CD14-positive monocyte (primary cell): ENCODE measurements at regions not wholly inside any gene's neighbourhood (a gene's known extent, or its start where the extent isn't known, plus 50 kb on each side); places are given as distances from the start of the nearest gene placed in this dataset.

ENCODE experiments used
- DNase-seq, 3 donors: peaks; one replicate each; pipeline ENCODE4 v3.0.0-alpha.2; 2011 to 2022
- H2AFZ ChIP-seq: 2 replicates; pipeline ENCODE4 v1.6.0; 2012; ENCODE audit warnings: mild to moderate bottlenecking, low read depth, low read length, inconsistent platforms; ENCODE audit not compliant: insufficient read depth, poor library complexity, severe bottlenecking
- H3K27ac ChIP-seq, 2 donors: 1 replicate in 1 of 2; 2 replicates in 1 of 2; pipeline ENCODE4 v1.5.1; 2012 to 2013; ENCODE audit warnings: low read length in 2 of 2, control low read depth in 1 of 2, inconsistent platforms in 1 of 2, low read depth in 1 of 2, mild to moderate bottlenecking in 1 of 2
- H3K27me3 ChIP-seq, 2 donors: one replicate each; pipeline versions ENCODE4 v1.6.0 to v1.6.1; 2011 to 2013; ENCODE audit warnings: low read length in 2 of 2; ENCODE audit not compliant: control insufficient read depth in 2 of 2, insufficient read depth in 2 of 2
- H3K36me3 ChIP-seq, 2 donors: replicated peaks in 1 of 2; 1 replicate in 1 of 2; 2 replicates in 1 of 2; pipeline versions ENCODE4 v1.5.1 to v1.6.1; 2012 to 2013; ENCODE audit warnings: low read length in 2 of 2, control low read depth in 1 of 2, inconsistent platforms in 1 of 2, mild to moderate bottlenecking in 1 of 2; ENCODE audit not compliant: insufficient read depth in 2 of 2, control insufficient read depth in 1 of 2
- H3K4me1 ChIP-seq, 2 donors: 1 replicate in 1 of 2; 2 replicates in 1 of 2; pipeline versions ENCODE4 v1.5.1 to v1.6.1; 2012 to 2013; ENCODE audit warnings: low read length in 2 of 2, control low read depth in 1 of 2, inconsistent platforms in 1 of 2, mild to moderate bottlenecking in 1 of 2, moderate library complexity in 1 of 2; ENCODE audit not compliant: insufficient read depth in 2 of 2, control insufficient read depth in 1 of 2
- H3K4me2 ChIP-seq: replicated peaks from 2 replicates; pipeline ENCODE3; 2012; ENCODE audit warnings: low read length, moderate library complexity, mild to moderate bottlenecking; ENCODE audit not compliant: poor library complexity, severe bottlenecking; ENCODE audit errors: extremely low read depth
- H3K4me3 ChIP-seq, 3 experiments: fragments of 200-600 bp in 1 of 3; sonication (generic) in 1 of 3; replicated peaks in 1 of 3; 1 replicate in 2 of 3; 2 replicates in 1 of 3; pipeline ENCODE4 v1.5.1; 2011 to 2013; ENCODE audit warnings: low read length in 3 of 3, mild to moderate bottlenecking in 3 of 3, control low read depth in 2 of 3, low read depth in 2 of 3, inconsistent platforms in 1 of 3, moderate library complexity in 1 of 3
- H3K79me2 ChIP-seq: 2 replicates; pipeline ENCODE4 v1.6.0; 2012; ENCODE audit warnings: mild to moderate bottlenecking, control low read depth, inconsistent platforms, low read length, moderate library complexity; ENCODE audit not compliant: insufficient read depth
- H3K9ac ChIP-seq: 2 replicates; pipeline ENCODE4 v1.6.0; 2017; ENCODE audit warnings: low read length, mild to moderate bottlenecking; ENCODE audit not compliant: insufficient read depth, poor library complexity, severe bottlenecking
- H3K9me3 ChIP-seq, 2 donors: replicated peaks in 1 of 2; 1 replicate in 1 of 2; 2 replicates in 1 of 2; pipeline versions ENCODE4 v1.5.1 to v1.6.1; 2012 to 2013; ENCODE audit warnings: low read length in 2 of 2, control low read depth in 1 of 2; ENCODE audit not compliant: control insufficient read depth in 1 of 2, insufficient read depth in 1 of 2
- H4K20me1 ChIP-seq: 2 replicates; pipeline ENCODE4 v1.6.0; 2012; ENCODE audit warnings: mild to moderate bottlenecking, low read length, control low read depth, moderate library complexity; ENCODE audit not compliant: insufficient read depth
- H3K27ac Mint-ChIP-seq, 7 donors: one replicate each; pipeline ENCODE4 v1.8.0; 2020; ENCODE audit warnings: mild to moderate bottlenecking in 7 of 7, mixed read lengths in 7 of 7, moderate library complexity in 6 of 7, inconsistent platforms in 2 of 7
- H3K27me3 Mint-ChIP-seq, 3 donors: one replicate each; pipeline ENCODE4 v1.8.0; 2021 to 2022; ENCODE audit warnings: low read depth in 3 of 3, mild to moderate bottlenecking in 3 of 3, mixed read lengths in 3 of 3, moderate library complexity in 3 of 3, inconsistent platforms in 1 of 3
- H3K36me3 Mint-ChIP-seq, 2 donors: one replicate each; pipeline ENCODE4 v1.8.0; 2020; ENCODE audit warnings: mixed read lengths in 2 of 2, inconsistent platforms in 1 of 2, mild to moderate bottlenecking in 1 of 2
- H3K4me1 Mint-ChIP-seq: one replicate; pipeline ENCODE4 v1.8.0; 2020; ENCODE audit warnings: mild to moderate bottlenecking, mixed read lengths
- H3K4me3 Mint-ChIP-seq, 2 donors: one replicate each; pipeline ENCODE4 v1.8.0; 2020; ENCODE audit warnings: mild to moderate bottlenecking in 2 of 2, mixed read lengths in 2 of 2, moderate library complexity in 1 of 2
- H3K9me3 Mint-ChIP-seq, 7 donors: one replicate each; pipeline ENCODE4 v1.8.0; 2020 to 2022; ENCODE audit warnings: mixed read lengths in 7 of 7, mild to moderate bottlenecking in 6 of 7, moderate library complexity in 6 of 7, inconsistent platforms in 2 of 7
- CTCF ChIP-seq: fragments of 200-600 bp; IDR thresholded peaks from one replicate; pipeline ENCODE4 v1.8.0; 2022; ENCODE audit warnings: antibody characterized with exemption, mild to moderate bottlenecking
- WGBS: methylation state at CpG from one replicate; pipeline ENCODE4 v1.1.5; 2013; ENCODE audit warnings: missing lambda C conversion rate; ENCODE audit not compliant: insufficient coverage; 5-methylcytosine and 5-hydroxymethylcytosine counted together
- intact Hi-C, 2 donors: fragments of 100-400 bp; cut with micrococcal nuclease; formaldehyde crosslinking; loops; one replicate each; pipeline versions ENCODE4 v1.15.0 to v1.15.1; 2023

- Histone ChIP-seq H2AFZ (no peak overlapping the region), H3K9ac (no peak overlapping the region), H3K4me3 (no peak overlapping the region), H3K9me3 (no peaks in the 10 kb centered on the region), H3K79me2 (no peaks in the 10 kb centered on the region), H4K20me1 (no peaks in the 10 kb centered on the region), H3K4me2 (no peak overlapping the region), H3K27ac (no peak overlapping the region), H3K36me3 (no peaks in the 10 kb centered on the region), H3K4me1 (no peaks in the 10 kb centered on the region), H3K27me3 (no peaks in the 10 kb centered on the region)
- 80% methylated on average over 6 of the region's 6 CpGs for WGBS
- no peak overlapping the region for H3K4me3 Mint-ChIP-seq
- H3K4me1 Mint-ChIP-seq, result peaks cover 2% of the 10 kb centered on the region
- H3K27me3 Mint-ChIP-seq, result peaks cover 0 to 4% (median 1%) of the 10 kb centered on the region in 3 donors
- H3K9me3 Mint-ChIP-seq, result no peaks in the 10 kb centered on the region
- DNase-seq, result no peak
- H3K27ac Mint-ChIP-seq, result no peak overlapping the region
- intact Hi-C loops, result no loop called here
- no peaks in the 10 kb centered on the region for H3K36me3 Mint-ChIP-seq
- TF ChIP-seq CTCF, result no peak
These were observed 101.2 kb upstream of the F3 start for GRCh38 chr1:94642617-94643321.

- Histone ChIP-seq H3K27me3 (no peaks in the 10 kb centered on the region), H3K4me2 (no peak overlapping the region), H2AFZ (no peak overlapping the region), H3K9ac (no peak overlapping the region), H3K36me3 (no peaks in the 10 kb centered on the region), H3K4me3 (no peak overlapping the region), H3K4me1 (no peaks in the 10 kb centered on the region), H4K20me1 (no peaks in the 10 kb centered on the region), H3K9me3 (no peaks in the 10 kb centered on the region), H3K27ac (no peak overlapping the region), H3K79me2 (no peaks in the 10 kb centered on the region)
- no peak for TF ChIP-seq CTCF
- DNase-seq, result no peak
- WGBS, result 100% methylated on average over 2 of the region's 6 CpGs
- no peaks in the 10 kb centered on the region for H3K36me3 Mint-ChIP-seq
- H3K27ac Mint-ChIP-seq, result no peak overlapping the region
- H3K4me1 Mint-ChIP-seq, result peaks cover 2% of the 10 kb centered on the region
- peaks cover 0 to 1% (median 0%) of the 10 kb centered on the region in 7 donors for H3K9me3 Mint-ChIP-seq
- intact Hi-C loops, result no loop called here
- no peak overlapping the region for H3K4me3 Mint-ChIP-seq
- peaks cover 0 to 4% (median 0%) of the 10 kb centered on the region in 3 donors for H3K27me3 Mint-ChIP-seq
These were observed 100.4 kb upstream of the F3 start for GRCh38 chr1:94641990-94642389.
